ENCODE measurements at regions not wholly inside any gene's neighbourhood (a gene's known extent, or its start where the extent isn't known, plus 50 kb on each side); places are given as distances from the start of the nearest gene placed in this dataset.

DNA sequence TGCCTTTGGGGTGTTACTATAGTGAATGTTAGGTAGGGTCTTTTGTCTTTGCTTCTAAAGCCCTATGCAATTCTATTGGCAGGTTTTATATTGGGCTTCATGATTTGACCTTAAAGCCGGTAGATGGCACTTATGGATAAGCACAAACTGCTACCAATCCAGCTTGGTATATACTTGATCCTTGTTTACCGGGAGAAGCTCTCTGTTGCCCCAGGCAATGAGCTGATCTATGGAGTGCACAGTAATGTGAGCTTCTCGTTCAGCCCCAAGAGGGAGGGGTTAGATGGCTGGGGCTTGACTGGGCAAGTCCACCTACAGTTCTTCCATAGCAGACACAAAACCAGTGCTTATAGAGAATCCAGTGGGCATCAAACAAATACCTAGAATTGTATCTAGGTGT is 287.2 kb upstream of the CT83 start:
- Histone ChIP-seq H3K4me3 (ENCODE audit: low read length in 2 of 2) (no peak overlapping the region), H2BK120ac (ENCODE audit: low read depth, low read length) (no peak overlapping the region), H3K4me2 (ENCODE audit: insufficient read depth, low read length, poor library complexity, severe bottlenecking) (no peak overlapping the region), H3K36me3 (replicated peaks in 1 of 2; ENCODE audit: control insufficient read depth in 2 of 2, insufficient read depth in 2 of 2, low read length in 2 of 2) (no peaks in the 10 kb centered on the region), H3K18ac (ENCODE audit: low read length) (no peak overlapping the region), H3K14ac (ENCODE audit: low read length) (no peak overlapping the region), H2BK12ac (ENCODE audit: low read length) (no peak overlapping the region), H3K23ac (ENCODE audit: low read depth, low read length, poor library complexity) (no peak overlapping the region), H3K27me3 (ENCODE audit: control insufficient read depth in 3 of 3, insufficient read depth in 3 of 3, low read depth in 1 of 3, low read length in 3 of 3) (no peaks in the 10 kb centered on the region), H3K27ac (replicated peaks; ENCODE audit: low read length) (no peak overlapping the region), H2AFZ (ENCODE audit: low read length) (no peak overlapping the region), H4K91ac (ENCODE audit: low read depth, low read length, poor library complexity) (no peak overlapping the region), H3K4me1 (ENCODE audit: control insufficient read depth in 2 of 2, insufficient read depth in 1 of 2, low read depth in 1 of 2, low read length in 2 of 2) (no peaks in the 10 kb centered on the region), H3K9ac (ENCODE audit: low read depth, low read length, poor library complexity) (no peak overlapping the region), H2BK5ac (ENCODE audit: low read length) (no peak overlapping the region), H2BK15ac (ENCODE audit: low read length) (no peak overlapping the region), H3K79me1 (ENCODE audit: low read depth, low read length) (no peaks in the 10 kb centered on the region), H3K4ac (ENCODE audit: low read length) (no peak overlapping the region), H3K9me3 (replicated peaks in 1 of 2; ENCODE audit: control insufficient read depth in 2 of 2, insufficient read depth in 1 of 2, low read depth in 1 of 2, low read length in 2 of 2) (no peaks in the 10 kb centered on the region), H2AK5ac (ENCODE audit: low read depth, low read length) (no peak overlapping the region), H4K8ac (ENCODE audit: low read depth, low read length) (no peak overlapping the region)
- no peak for DNase-seq (ENCODE audit: low spot score)
- WGBS, 2 donors (ENCODE audit: extremely low coverage in 2 of 2, insufficient read length in 2 of 2, insufficient replicate concordance in 1 of 2): no CpG with 5 or more reads among the region's 3 CpGs

DNA sequence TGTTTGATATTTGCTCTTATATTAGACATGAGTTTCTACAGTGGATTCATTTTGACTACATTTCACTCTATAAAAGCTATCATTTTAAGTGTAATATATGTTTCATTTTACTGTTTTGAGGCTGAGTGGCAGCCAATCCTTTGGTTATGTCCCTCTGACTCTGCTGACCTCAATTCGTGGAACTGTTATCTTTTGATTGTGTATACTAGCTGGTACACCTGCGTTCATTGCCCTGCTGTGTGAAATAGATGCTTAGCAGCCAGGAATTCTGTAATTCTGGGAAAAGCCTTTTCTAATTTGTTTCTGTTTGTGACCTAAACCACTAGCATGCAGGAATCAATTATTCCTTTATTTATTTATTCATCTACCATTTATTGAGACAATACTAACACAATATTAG is 269.4 kb upstream of the CT83 start:
- Histone ChIP-seq H2BK5ac (ENCODE audit: low read length) (no peak overlapping the region), H3K14ac (ENCODE audit: low read length) (no peak overlapping the region), H3K23ac (ENCODE audit: low read depth, low read length, poor library complexity) (no peak overlapping the region), H4K8ac (ENCODE audit: low read depth, low read length) (no peak overlapping the region), H3K4me3 (ENCODE audit: low read length in 2 of 2) (no peak overlapping the region), H2BK15ac (ENCODE audit: low read length) (no peak overlapping the region), H3K4ac (ENCODE audit: low read length) (no peak overlapping the region), H3K9ac (ENCODE audit: low read depth, low read length, poor library complexity) (no peak overlapping the region), H3K9me3 (replicated peaks in 1 of 2; ENCODE audit: control insufficient read depth in 2 of 2, insufficient read depth in 1 of 2, low read depth in 1 of 2, low read length in 2 of 2) (no peaks in the 10 kb centered on the region), H3K4me2 (ENCODE audit: insufficient read depth, low read length, poor library complexity, severe bottlenecking) (no peak overlapping the region), H3K27me3 (ENCODE audit: control insufficient read depth in 3 of 3, insufficient read depth in 3 of 3, low read depth in 1 of 3, low read length in 3 of 3) (no peaks in the 10 kb centered on the region), H3K4me1 (ENCODE audit: control insufficient read depth in 2 of 2, insufficient read depth in 1 of 2, low read depth in 1 of 2, low read length in 2 of 2) (no peaks in the 10 kb centered on the region), H3K79me1 (ENCODE audit: low read depth, low read length) (no peaks in the 10 kb centered on the region), H3K36me3 (replicated peaks in 1 of 2; ENCODE audit: control insufficient read depth in 2 of 2, insufficient read depth in 2 of 2, low read length in 2 of 2) (no peaks in the 10 kb centered on the region), H2AFZ (ENCODE audit: low read length) (no peak overlapping the region), H2BK12ac (ENCODE audit: low read length) (no peak overlapping the region), H3K18ac (ENCODE audit: low read length) (no peak overlapping the region), H2AK5ac (ENCODE audit: low read depth, low read length) (no peak overlapping the region), H3K27ac (replicated peaks; ENCODE audit: low read length) (no peak overlapping the region), H2BK120ac (ENCODE audit: low read depth, low read length) (no peak overlapping the region), H4K91ac (ENCODE audit: low read depth, low read length, poor library complexity) (no peak overlapping the region)
- no CpG with 5 or more reads among the region's 2 CpGs for WGBS, 2 donors (ENCODE audit: extremely low coverage in 2 of 2, insufficient read length in 2 of 2, insufficient replicate concordance in 1 of 2)
- no peak for DNase-seq (ENCODE audit: low spot score)

DNA sequence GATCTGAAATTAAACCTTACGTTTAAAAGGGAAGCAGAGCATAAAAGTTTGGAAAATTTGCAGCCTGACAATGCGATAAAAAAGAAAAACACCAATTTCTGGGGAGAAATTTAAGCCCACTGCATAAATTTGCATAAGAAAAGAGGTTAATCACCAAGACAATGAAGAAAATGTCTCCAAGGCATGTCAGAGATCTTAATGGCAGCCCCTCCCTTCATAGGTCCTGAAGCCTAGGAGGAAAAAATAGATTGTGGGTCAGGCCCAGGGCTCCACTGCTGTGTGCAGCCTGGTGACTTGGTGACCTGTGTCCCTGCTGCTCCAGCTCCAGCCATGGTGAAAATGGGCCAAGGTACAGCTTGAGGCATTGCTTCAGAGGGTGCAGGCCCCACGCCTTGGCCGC is 264.0 kb upstream of the CT83 start:
- DNase-seq (ENCODE audit: low spot score): no peak
- Histone ChIP-seq H2BK120ac (ENCODE audit: low read depth, low read length) (no peak overlapping the region), H3K9ac (ENCODE audit: low read depth, low read length, poor library complexity) (no peak overlapping the region), H3K27ac (replicated peaks; ENCODE audit: low read length) (no peak overlapping the region), H2AFZ (ENCODE audit: low read length) (no peak overlapping the region), H3K4me3 (ENCODE audit: low read length in 2 of 2) (no peak overlapping the region), H3K18ac (ENCODE audit: low read length) (no peak overlapping the region), H2BK12ac (ENCODE audit: low read length) (no peak overlapping the region), H3K4me1 (ENCODE audit: control insufficient read depth in 2 of 2, insufficient read depth in 1 of 2, low read depth in 1 of 2, low read length in 2 of 2) (no peaks in the 10 kb centered on the region), H3K9me3 (replicated peaks in 1 of 2; ENCODE audit: control insufficient read depth in 2 of 2, insufficient read depth in 1 of 2, low read depth in 1 of 2, low read length in 2 of 2) (no peaks in the 10 kb centered on the region), H3K14ac (ENCODE audit: low read length) (no peak overlapping the region), H3K79me1 (ENCODE audit: low read depth, low read length) (no peaks in the 10 kb centered on the region), H3K36me3 (replicated peaks in 1 of 2; ENCODE audit: control insufficient read depth in 2 of 2, insufficient read depth in 2 of 2, low read length in 2 of 2) (no peaks in the 10 kb centered on the region), H4K8ac (ENCODE audit: low read depth, low read length) (no peak overlapping the region), H2AK5ac (ENCODE audit: low read depth, low read length) (no peak overlapping the region), H3K27me3 (ENCODE audit: control insufficient read depth in 3 of 3, insufficient read depth in 3 of 3, low read depth in 1 of 3, low read length in 3 of 3) (no peaks in the 10 kb centered on the region), H2BK5ac (ENCODE audit: low read length) (no peak overlapping the region), H4K91ac (ENCODE audit: low read depth, low read length, poor library complexity) (no peak overlapping the region), H2BK15ac (ENCODE audit: low read length) (no peak overlapping the region), H3K4ac (ENCODE audit: low read length) (no peak overlapping the region), H3K4me2 (ENCODE audit: insufficient read depth, low read length, poor library complexity, severe bottlenecking) (no peak overlapping the region), H3K23ac (ENCODE audit: low read depth, low read length, poor library complexity) (no peak overlapping the region)
- no CpG with 5 or more reads among the region's 4 CpGs for WGBS, 2 donors (ENCODE audit: extremely low coverage in 2 of 2, insufficient read length in 2 of 2, insufficient replicate concordance in 1 of 2)

DNA sequence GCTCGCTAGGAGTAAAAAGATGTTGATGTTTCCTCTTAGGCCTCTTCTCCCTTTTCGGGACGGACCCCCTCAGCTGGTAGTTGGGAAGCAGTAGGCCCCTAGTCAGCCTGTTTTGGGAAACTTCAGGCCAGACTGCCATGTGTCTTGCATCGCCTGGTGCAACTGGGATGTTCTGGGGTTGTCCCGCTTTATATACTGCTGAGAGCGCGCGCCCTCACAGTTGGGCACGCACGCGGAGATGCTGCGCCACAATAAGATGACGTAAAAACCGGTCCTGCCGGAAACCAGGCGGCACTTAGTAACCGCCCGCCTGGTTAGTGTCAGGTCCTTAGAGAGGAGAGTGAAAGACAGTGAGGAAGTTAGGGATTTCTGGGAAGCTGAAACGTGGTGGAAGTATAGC is 231.3 kb upstream of the CT83 start:
- no peak overlapping the region for H3K23ac ChIP-seq (ENCODE audit: low read depth, low read length, poor library complexity)
- H3K4me3 ChIP-seq (ENCODE audit: low read length in 2 of 2): no peak overlapping the region
- no peak for DNase-seq (ENCODE audit: low spot score)
- no peak overlapping the region for H4K8ac ChIP-seq (ENCODE audit: low read depth, low read length)
- no peak overlapping the region for H2BK12ac ChIP-seq (ENCODE audit: low read length)
- no peak overlapping the region for H3K9ac ChIP-seq (ENCODE audit: low read depth, low read length, poor library complexity)
- H3K4ac ChIP-seq (ENCODE audit: low read length): no peak overlapping the region
- no peaks in the 10 kb centered on the region for H3K36me3 ChIP-seq (replicated peaks in 1 of 2; ENCODE audit: control insufficient read depth in 2 of 2, insufficient read depth in 2 of 2, low read length in 2 of 2)
- no CpG with 5 or more reads among the region's 19 CpGs for WGBS, 2 donors (ENCODE audit: extremely low coverage in 2 of 2, insufficient read length in 2 of 2, insufficient replicate concordance in 1 of 2)
- H3K4me1 ChIP-seq (ENCODE audit: control insufficient read depth in 2 of 2, insufficient read depth in 1 of 2, low read depth in 1 of 2, low read length in 2 of 2): no peaks in the 10 kb centered on the region
- H3K4me2 ChIP-seq (ENCODE audit: insufficient read depth, low read length, poor library complexity, severe bottlenecking): no peak overlapping the region
- no peak overlapping the region for H2AFZ ChIP-seq (ENCODE audit: low read length)
- H4K91ac ChIP-seq (ENCODE audit: low read depth, low read length, poor library complexity): no peak overlapping the region
- H3K18ac ChIP-seq (ENCODE audit: low read length): no peak overlapping the region
- no peak overlapping the region for H2BK15ac ChIP-seq (ENCODE audit: low read length)
- no peaks in the 10 kb centered on the region for H3K9me3 ChIP-seq (replicated peaks in 1 of 2; ENCODE audit: control insufficient read depth in 2 of 2, insufficient read depth in 1 of 2, low read depth in 1 of 2, low read length in 2 of 2)
- no peak overlapping the region for H3K14ac ChIP-seq (ENCODE audit: low read length)
- H2BK5ac ChIP-seq (ENCODE audit: low read length): no peak overlapping the region
- H3K79me1 ChIP-seq (ENCODE audit: low read depth, low read length): no peaks in the 10 kb centered on the region
- no peak overlapping the region for H2AK5ac ChIP-seq (ENCODE audit: low read depth, low read length)
- no peak overlapping the region for H3K27ac ChIP-seq (replicated peaks; ENCODE audit: low read length)
- no peak overlapping the region for H2BK120ac ChIP-seq (ENCODE audit: low read depth, low read length)
- H3K27me3 ChIP-seq (ENCODE audit: control insufficient read depth in 3 of 3, insufficient read depth in 3 of 3, low read depth in 1 of 3, low read length in 3 of 3): no peaks in the 10 kb centered on the region

All from neuronal stem cell (in vitro differentiated cells).